HS-27A (cell line): ENCODE measurements at regions not wholly inside any gene's neighbourhood (a gene's known extent, or its start where the extent isn't known, plus 50 kb on each side); places are given as distances from the start of the nearest gene placed in this dataset.

Experiments used
- DNase-seq: peaks from one replicate; pipeline ENCODE4 v3.0.0-alpha.2; 2012; ENCODE audit warnings: low read depth, missing footprints

- DNase-seq: no peak
Observed at GRCh38 chr6:71430018-71430417, 141.4 kb downstream of the OGFRL1 start.

GRCh38 chr6:71433441-71433840, 144.8 kb downstream of the OGFRL1 start:
- no peak for DNase-seq

DNA sequence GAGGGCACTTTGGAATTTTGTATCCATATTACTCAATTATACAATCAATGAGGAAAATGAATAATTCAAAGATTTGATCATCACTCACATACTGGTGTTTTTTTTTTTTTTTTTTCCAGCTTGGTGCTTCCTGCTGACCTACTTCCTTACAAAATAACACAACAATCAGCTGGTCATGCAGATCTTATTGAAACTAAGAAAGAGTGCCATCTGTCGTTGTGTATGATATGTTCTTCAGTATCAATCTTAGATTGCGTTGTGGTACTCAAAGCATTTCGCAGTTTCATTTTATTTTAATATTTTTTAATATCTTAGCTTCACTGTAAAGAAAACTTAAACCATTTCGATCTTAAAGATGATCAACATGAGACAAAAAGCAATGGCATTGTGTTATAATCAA, 155.6 kb downstream of the OGFRL1 start:
- no peak for DNase-seq

- no peak for DNase-seq
Observed at GRCh38 chr6:71446057-71446456, 157.4 kb downstream of the OGFRL1 start.

GRCh38 chr6:71446470-71446869, 157.9 kb downstream of the OGFRL1 start:
- no peak for DNase-seq

DNA sequence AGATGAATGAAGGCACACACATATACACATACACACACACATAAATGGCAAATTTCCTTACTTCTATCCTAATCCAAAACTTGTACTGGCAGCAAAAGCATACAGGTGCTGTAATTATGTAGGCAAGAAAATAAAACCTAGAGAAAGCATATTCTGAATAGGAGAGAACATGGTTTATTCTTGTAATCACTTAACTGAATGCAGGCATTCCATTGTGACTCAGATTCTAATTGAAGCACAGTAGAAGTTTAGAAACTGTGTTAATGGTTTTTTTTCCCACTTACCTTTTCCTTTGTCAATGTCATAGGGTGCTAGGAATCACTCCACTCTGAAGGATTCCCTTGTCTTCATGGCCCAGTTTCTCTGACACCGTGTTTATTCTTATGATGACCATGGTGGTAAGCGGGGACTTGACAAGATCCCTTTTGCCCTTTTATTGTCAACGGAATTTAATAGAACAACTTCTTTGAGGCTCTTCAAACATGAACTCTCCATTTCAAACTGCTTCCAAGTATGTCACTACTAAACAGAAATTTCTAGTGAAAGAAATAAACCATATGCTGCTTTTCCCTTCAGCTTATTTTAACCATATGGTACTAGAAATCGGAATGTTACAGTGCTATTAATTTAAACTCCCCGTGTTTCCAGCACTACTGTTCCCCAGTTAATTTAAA, 164.2 kb downstream of the OGFRL1 start:
- DNase-seq: no peak

- DNase-seq: no peak
Observed at GRCh38 chr6:71453371-71453706, 164.7 kb downstream of the OGFRL1 start.

DNA sequence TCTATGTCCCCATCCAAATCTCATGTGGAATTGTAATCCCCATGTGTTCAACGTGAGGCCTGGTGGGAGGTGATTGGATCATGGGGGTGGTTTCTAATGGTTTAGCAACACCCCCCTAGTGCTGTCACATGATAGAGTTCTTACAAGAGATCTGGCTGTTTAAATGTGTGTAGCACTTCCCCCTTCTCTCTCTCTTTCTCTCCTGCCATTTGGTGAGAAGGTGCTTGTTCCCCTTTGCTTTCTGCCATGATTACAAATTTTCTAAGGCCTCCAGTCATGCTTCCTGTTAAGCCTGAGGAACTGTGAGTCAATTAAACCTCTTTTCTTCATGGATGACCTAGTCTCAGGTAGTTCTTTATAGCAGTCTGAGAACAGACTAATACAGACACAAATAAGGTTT, 165.4 kb downstream of the OGFRL1 start:
- no peak for DNase-seq

GRCh38 chr6:71457929-71458328, 169.3 kb downstream of the OGFRL1 start:
- DNase-seq: no peak

DNA sequence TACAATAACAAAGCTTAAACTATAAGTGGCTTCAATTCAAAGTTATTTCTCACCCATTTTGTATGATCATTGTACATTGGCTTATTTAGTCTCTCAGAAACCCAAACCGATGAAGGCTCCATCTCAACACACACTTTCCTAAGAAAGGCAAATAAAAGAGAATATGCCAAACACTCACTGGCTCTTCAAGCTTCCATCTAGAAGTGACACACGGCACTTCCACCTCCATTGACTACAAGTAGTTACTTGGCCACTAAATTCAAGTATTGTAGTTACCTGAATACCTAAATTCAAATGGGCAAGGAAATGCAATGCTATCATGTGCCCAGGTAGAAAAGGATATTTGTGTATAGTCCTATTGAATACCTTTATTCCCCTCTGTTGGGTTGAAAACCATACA, 170.6 kb downstream of the OGFRL1 start:
- no peak for DNase-seq

DNA sequence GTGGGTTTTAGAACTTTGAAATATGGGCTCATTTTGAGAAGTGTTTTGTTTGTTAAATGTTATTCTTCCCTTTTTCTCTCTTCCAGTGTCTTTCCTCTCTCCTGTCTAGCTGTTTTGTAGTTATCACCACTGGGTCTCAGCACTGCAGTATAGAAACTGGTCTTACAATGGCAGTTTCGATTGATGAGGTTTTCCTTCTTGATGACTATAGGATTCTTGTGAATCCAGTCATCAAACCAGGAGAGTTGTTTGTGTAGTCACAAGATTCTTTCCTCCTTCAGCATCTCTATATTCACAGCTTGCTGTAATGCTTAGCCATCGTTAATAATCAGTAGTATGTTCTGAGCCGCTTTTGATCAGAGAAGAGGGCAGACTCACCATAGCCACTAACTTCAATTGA, 172.3 kb downstream of the OGFRL1 start:
- no peak for DNase-seq

GRCh38 chr6:71463061-71463460, 174.4 kb downstream of the OGFRL1 start:
- DNase-seq: no peak

- no peak for DNase-seq
Observed at GRCh38 chr6:71465096-71465495, 176.5 kb downstream of the OGFRL1 start.

- DNase-seq: no peak
Observed at GRCh38 chr6:71466362-71466761, 177.8 kb downstream of the OGFRL1 start.

DNA sequence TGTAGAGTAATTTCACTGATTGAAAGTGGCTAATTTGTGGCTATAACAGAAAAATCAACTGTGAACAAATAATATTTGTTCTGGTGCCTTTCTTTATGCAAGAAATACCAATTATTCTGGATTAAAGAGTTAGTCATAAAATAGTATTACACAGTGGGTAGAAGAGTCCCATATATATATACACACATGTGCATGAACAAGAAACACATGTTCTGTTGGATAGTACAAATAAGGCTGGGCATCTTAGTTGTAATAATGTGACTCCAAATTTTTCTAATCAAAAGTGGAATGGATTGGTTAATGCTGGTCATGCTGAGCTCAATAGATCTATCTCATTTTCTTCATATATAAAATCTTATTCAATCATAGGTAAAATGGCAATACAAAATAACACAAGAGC, 179.4 kb downstream of the OGFRL1 start:
- DNase-seq: no peak

DNA sequence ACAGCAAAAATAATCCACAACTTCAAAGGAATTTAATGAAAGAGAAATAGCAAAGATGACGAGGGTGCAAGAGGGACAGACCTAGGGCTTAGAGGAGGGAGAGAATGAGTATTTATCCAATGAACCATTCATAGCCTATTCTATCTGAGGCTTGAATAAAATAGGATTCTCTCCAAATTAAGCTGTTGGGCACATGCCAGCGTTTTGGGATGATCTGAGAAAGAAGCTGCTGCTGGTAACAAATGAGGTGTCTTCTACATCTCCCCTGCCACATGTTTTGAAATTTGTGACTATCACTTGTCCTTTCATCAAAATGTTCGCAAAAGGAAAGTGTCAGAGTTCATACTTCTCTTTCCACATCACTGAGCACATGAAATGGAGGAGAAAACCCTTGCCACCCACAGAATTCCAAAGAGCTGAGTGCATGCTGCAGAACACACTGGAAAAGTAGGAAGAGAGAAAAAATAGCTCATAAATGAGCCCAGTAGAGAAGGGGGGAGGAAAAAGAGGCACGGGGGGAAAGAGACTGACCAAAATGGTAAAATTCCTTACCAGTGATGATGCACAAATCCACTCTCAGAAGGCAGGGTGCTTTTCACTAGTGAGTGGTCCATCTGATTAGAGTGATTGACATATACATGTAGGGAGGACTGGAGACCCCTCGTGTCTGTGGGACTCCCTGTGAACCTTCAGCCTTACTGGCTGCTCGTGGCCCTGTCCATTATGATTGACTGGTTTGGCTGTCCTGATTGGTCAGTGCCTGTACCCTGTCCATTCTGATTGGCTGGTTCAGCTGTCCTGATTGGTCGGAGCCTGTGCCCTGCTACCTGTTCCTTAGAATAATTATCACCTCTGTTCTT, 180.5 kb downstream of the OGFRL1 start:
- DNase-seq: peak; percentile 66

GRCh38 chr6:71471718-71472117, 183.1 kb downstream of the OGFRL1 start:
- DNase-seq: no peak

DNA sequence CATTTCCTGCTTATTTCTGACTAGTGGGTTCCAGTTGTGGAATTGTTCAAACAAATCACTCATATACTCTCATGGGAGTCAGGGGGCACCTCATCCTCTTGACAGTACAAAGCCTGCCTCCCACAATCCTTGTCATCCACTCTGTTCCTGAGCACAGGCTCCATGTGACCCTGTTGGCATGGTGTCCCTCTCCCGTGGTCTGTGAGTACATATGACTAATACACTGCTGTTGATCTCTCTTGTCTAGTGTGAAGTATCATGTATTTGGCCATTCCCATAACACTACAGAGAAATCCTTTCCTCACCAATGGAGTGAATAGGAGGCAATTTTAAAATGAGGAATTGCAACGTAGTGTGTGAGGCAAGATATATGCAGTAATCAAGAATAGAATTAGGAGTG, 185.3 kb downstream of the OGFRL1 start:
- DNase-seq: no peak

- no peak for DNase-seq
Observed at GRCh38 chr6:71474942-71475341, 186.3 kb downstream of the OGFRL1 start.

- DNase-seq: no peak
Observed at GRCh38 chr6:71476371-71476770, 187.8 kb downstream of the OGFRL1 start.

DNA sequence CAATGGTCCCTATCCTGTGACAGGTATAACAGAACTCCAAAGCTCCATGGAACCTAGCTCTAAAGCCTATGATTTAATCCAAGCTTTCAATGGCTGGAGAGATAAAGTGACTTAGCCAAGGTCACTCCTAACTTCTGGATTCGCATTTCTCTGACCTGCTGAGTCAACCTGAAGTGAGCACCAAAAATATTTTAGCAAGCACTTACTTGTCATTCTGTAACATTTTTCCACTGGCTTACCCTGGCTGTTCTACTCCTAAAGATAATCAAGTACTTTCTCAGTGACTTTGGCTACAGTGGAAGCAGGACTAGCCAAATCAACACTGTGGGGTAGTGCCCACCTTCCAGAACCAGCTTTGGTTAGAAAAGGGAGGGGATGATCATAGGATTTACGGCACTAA, 188.3 kb downstream of the OGFRL1 start:
- DNase-seq: no peak

GRCh38 chr6:71478834-71479541, 190.4 kb downstream of the OGFRL1 start:
- DNase-seq: peak; percentile 64

- no peak for DNase-seq
Observed at GRCh38 chr6:71480577-71480976, 192.0 kb downstream of the OGFRL1 start.
